Stimulated activated naive CD4-positive, alpha-beta T cell (primary cell): ENCODE measurements at regions not wholly inside any gene's neighbourhood (a gene's known extent, or its start where the extent isn't known, plus 50 kb on each side); places are given as distances from the start of the nearest gene placed in this dataset.

Experiments
- DNase-seq, 6 experiments: peaks; one replicate each; lab custom pipeline; 2025; lab: John Stamatoyannopoulos, UW

DNA sequence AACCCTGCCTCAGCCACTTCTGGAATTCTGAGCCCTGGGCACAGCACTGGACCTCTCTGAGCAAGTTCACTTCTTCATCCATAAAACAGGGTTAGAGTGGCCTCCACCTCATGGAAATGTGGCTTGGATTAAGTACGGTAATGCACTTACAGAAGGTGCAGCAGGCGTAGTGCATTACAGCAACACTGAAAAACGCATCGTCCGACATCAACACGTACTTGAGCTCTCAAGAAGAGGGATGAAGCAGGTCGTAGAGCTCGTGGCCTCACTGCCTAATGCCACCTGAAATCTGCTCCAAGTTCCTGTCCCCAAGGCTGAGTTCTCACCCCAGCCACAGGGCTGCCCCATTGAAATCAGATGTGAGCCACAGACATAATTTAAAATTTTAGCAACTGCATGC, 650.1 kb downstream of the NPHP4 start:
- no peak for DNase-seq

DNA sequence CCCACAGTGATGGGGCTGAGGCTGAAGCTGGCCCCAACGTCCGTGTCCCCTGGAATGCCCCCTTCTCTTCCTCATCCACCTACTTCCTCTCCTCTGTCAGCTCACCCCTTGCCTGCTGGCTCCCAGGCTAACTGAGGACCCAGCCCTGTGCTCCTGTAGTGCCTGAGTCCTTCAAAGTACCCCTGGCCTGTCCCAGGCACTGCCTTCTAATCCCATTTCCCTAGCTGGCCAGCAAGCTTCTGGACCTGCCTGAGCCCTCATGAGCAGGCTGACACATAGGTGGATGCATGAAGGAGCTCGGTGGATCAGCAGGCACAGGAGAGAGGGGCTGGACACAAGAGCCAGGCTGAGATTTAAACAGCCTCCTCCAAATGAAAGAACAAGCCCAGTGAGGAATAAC, 650.8 kb downstream of the NPHP4 start:
- DNase-seq: no peak

- no peak for DNase-seq
These were observed 651.6 kb downstream of the NPHP4 start for GRCh38 chr1:5340560-5341130.

- no peak for DNase-seq
These were observed 653.8 kb downstream of the NPHP4 start for GRCh38 chr1:5338466-5338865.

DNA sequence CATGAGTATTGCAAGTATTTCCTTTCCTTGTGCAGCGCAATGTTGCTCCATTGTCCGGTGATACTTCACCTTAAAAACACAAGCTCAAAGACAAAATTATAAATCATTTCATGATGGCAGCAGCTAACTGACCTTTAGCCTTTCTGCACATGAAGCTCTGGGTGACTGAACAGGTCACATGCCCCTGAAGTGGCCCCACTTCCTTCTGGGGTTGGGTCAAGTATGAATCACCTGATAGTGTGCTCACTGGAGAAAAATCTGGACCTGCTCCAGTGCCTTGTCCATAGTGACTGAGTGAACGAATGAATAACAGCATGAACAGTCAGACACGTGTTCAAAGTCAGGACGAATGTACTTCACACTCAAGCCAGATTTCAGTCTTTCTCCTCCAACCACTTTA, 658.9 kb downstream of the NPHP4 start:
- no peak for DNase-seq

GRCh38 chr1:5331101-5331500, 661.1 kb downstream of the NPHP4 start:
- no peak for DNase-seq

DNA sequence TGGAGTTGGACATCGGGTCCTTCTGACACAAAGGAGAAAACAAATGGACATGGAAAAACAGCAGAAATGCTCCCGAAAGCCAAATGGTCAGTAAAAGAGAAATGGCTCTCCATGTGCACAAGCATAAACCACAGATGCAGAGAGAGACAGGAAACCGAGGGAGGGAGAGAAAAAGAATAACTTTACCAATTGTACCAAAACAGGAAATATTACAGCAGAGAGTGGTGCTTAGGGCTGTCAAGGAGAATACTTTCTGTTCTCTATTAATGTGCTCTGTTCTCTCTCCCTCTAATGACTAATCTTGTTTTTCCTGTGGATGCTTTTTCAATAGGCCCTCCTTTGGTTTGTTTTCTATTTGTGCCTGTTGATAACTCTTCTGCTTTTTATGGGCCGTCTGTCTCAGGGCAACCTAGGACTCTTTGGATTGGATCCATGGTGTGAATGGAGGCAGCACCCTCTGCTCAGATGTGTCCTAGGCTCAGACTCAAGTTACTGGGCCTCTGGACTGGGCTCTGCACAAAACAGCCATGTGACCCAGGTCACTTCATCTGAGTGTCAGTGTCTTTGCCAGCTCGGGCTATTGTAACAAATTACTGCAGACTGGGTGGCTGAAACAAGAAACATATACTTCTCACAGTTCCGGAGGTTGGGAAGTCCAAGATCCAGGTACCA, 663.0 kb downstream of the NPHP4 start:
- DNase-seq: peak in 2 of 6 experiments; percentile 9 to 26

DNA sequence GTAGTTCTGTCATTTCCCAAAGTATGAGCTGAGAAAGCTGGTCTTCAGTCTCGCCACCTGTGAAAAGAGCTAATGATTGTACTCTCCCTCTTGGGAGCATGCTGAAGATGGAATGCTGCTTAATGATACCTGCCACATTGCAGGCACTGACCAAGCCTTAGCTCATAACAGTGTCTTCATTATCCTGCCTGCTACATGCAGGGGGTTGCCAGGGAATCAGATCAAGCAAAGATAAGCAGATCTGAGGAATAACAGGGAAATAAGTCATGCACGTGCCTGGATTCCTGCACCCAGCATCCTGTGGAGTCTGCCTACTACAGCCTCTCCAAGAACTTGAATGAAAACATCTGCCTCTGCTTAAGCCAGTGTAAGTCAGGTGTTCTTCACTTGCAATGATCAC, 667.3 kb downstream of the NPHP4 start:
- no peak for DNase-seq

GRCh38 chr1:5318143-5318816, 663.9 kb downstream of the AJAP1 start:
- DNase-seq: no peak

GRCh38 chr1:5317391-5317790, 663.0 kb downstream of the AJAP1 start:
- DNase-seq: no peak

DNA sequence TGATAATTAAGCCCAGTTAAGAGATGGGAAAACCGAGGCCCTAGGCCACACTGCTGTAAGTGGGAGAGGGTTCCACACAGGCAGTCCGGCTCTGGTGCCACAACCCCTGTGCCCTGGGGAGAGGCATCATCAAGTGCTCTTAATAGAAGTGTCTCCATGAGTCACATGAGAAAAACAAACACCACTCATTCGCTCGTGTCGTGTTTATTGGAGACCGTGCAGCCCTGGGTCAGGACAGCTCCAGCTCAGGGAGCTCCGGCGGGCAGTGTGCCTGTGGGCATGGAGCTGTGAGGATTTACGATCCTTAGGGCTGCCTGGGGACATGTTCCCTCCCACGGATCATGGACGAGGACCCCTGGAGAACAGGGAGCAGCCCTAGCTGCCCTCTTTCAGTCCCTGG, 658.5 kb downstream of the AJAP1 start:
- no peak for DNase-seq

DNA sequence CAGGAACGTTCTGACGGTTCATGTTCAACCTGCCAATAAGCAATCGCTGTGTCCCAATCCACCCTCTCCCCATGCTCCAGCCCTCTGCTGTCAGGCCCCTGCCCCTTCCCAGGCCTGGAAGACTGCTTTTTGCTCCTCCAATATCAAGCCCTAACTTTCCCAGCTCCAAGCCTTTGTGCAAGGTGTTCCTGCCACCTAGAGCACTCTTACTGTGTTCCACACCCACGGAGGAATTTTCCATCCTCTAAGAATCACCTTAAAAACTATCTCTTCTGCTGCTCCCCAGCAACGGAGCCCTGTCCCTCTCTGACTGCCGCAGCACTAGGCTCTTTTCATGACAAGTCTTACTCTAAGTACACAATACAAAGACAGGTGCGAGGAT, 657.9 kb downstream of the AJAP1 start:
- no peak for DNase-seq

GRCh38 chr1:5311634-5312292, 657.4 kb downstream of the AJAP1 start:
- no peak for DNase-seq

- no peak for DNase-seq
These were observed 656.7 kb downstream of the AJAP1 start for GRCh38 chr1:5311147-5311546.

- no peak for DNase-seq
These were observed 653.8 kb downstream of the AJAP1 start for GRCh38 chr1:5308249-5308648.

DNA sequence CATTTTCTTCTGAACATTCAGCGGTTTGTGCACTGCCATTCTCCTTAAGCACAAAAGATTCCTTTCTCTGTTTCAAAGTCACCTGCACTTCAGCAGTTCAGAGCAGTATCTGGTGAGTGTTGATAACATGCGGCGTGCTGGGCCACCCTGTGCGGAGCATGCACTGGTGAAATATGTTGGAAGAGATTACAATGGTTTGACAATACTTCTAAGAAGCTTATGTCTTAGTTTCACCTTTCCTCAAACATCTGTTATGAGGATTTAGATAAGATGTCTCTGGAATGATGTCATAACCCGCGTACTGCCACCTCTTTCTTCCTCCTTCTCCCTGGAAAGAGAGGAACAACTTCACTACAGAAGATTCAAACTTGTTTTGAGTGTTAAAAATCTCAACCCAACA, 650.3 kb downstream of the AJAP1 start:
- no peak for DNase-seq

DNA sequence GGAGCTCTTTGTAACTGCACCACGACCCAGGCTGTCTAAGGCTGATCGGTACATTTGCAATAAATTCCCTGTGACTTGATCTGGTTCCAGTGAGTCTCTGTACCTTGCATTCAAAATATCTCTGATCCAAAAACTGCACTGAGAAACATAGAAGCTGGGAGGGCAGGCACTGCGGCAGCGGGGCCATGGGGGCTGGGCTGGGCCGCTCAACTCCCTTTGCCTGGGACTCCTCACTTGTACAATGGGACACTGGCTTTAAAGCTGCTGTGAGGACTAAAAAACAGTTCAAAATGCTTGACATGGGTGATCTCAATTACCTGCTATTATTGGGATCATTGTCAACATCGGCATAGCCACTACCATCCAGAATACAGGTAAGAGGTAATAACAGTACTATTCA, 644.0 kb downstream of the AJAP1 start:
- DNase-seq: no peak

GRCh38 chr1:5297886-5298239, 643.5 kb downstream of the AJAP1 start:
- no peak for DNase-seq

DNA sequence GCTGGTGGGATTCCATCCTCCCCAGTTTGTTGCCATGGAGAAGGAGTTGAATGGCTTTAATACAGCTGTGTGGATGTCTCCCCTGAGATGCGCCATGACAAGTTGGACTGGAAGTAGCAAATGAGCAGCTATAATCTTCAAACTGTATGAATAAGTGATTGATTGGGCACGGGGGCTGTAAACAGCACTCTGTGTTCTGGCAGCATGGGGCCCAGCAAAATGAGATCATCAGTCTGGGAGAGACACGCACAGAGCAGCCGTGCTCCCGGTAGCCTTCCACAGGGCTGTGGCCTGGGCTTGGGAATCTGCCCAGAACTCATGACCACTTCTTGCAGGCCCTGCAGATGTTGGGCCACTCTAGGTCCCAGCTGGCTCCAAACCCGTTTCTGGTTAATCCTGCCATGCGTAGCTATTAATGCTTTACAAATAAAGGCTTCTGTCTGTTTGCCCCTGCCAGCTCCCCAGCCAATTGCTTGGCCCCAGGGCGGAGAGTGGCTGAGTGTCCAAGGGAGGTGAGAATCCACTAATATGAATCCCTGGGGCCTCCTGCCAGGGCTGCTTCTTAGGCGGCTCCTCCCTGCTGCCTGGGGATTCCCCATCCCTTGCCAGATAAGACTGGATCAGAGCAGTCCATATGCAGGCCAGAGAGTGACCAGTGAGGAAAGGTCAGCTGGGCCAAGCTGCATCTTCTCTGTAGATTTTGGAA, 642.9 kb downstream of the AJAP1 start:
- no peak for DNase-seq

DNA sequence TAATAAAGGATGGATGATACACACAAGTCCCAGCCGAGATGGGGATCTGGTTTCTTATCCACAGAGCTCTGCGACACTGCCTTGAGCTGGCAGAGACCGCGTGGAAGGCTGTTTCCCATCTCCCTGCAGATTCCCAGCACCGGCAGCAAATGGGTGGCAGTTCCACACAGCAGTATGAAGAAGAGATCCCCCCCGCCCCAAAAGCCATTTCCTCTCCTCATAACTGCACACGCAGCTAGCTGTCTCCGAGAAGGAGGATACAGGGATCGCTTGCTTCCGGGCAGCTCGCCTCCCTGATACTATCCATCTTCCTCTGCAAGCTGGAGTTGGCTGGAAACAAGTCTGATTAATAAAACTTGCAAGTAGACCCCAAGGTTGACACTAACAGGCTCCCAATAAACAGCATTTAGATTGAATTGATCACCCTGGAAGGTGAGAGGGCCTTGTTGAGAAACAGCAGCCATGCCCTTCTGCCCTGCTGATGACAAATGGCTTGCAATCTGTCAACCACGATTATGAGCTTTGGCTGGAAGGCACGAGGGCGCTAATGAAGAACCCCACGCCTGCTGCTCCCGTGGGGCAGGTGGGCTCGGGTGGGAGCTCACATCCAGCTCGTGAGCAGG, 642.3 kb downstream of the AJAP1 start:
- no peak for DNase-seq

GRCh38 chr1:5296095-5296494, 641.7 kb downstream of the AJAP1 start:
- no peak for DNase-seq

DNA sequence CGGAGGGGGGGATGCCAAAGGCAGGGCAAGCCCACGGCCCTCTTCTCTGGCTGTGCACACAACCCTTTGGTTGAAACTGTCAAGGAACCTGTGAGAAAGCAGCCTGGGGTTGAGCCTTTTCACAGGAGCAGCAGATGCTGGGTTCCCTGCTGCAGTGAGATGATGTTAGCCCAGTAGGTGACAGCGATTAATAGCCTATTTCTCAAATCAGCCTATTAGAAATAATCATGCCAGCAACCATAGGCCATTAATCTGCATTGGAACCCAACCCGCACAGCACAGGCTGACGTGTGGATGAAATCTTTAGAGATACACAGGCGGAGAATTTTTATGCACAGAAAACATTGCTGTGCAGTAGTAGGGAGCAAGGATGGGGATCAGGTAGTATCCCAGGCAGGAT, 637.5 kb downstream of the AJAP1 start:
- DNase-seq: no peak
